ENCODE measurements at regions not wholly inside any gene's neighbourhood (a gene's known extent, or its start where the extent isn't known, plus 50 kb on each side); places are given as distances from the start of the nearest gene placed in this dataset.
A peak's percentile ranks its signal among the peaks of the same experiment; 100 is the strongest.

DNA sequence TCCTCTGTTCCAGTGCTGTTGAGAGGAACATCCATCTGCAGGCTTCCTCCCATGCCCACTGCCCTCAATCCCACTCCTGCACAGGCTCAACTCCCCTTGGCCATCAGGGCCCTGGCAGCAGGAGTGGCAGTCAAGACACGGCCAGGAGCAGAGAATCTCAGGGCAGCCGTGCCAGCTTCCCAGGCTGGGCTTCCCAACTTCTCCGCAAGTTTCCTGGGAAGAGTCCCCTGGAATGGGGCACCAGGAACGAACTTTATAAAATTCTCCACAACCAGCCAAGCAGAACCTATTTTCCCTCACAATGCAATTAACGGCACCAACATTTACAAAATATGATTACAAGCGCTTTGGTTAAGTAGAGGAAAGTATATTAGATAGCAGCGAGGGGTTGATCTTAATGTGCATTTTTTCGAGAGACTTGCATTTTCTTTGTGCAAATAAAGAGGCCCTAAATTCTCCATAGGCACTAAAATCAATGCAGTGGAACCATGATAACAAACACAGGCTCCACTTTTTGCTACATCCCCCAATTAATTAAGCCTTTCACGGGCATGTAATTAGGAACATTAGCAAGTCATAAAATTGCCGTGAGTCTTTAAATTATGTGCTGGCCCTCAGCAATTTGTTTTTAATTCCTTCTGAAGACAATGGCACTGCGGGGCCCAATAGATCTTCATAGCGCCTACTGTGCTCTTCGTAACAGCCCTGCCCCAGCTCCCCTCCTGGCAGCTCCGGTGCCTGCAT is 99.9 kb upstream of the LHX1 start:
- Histone ChIP-seq H3K27me3 (ENCODE audit: control insufficient read depth in 1 of 2, insufficient read depth in 2 of 2, low read length in 1 of 2) (no peaks in the 10 kb centered on the region), H3K4me1 (ENCODE audit: control insufficient read depth in 1 of 2, insufficient read depth in 2 of 2, low read length in 2 of 2) (no peaks in the 10 kb centered on the region), H3K9me3 (ENCODE audit: control insufficient read depth, low read length) (no peaks in the 10 kb centered on the region), H3K36me3 (ENCODE audit: control insufficient read depth in 1 of 2, insufficient read depth in 2 of 2, low read length in 1 of 2) (no peaks in the 10 kb centered on the region), H3K4me3 (ENCODE audit: low read length in 2 of 2) (no peak overlapping the region), H3K27ac (ENCODE audit: low read depth in 1 of 2, low read length in 2 of 2) (no peak overlapping the region)
- intact Hi-C loops (cut with DNase I) = no loop called here
- no peak for ATAC-seq (ENCODE audit: low FRiP score)
- DNase-seq = peak in 1 of 2 donors; percentile 20
- WGBS, 2 donors = 40 to 43% methylated on average over 14 of the region's 14 CpGs

DNA sequence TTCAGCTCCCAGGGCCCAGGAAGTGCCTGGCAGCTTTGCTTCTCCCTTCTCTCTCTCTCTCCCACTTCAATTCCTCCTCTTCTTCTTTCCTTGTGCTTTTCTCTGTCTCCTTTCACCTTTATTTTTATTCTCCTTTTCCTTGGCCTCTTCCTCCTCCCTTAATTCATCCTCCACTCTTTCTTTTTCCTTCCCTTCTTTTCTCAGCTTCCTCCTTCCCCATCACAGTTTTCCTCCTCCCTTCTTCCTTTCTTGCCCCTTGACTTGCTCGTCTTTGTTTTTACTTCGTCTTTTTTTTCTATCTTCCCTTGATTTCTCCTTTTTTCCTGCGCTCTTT is 99.4 kb upstream of the LHX1 start:
- Histone ChIP-seq H3K27me3 (ENCODE audit: control insufficient read depth in 1 of 2, insufficient read depth in 2 of 2, low read length in 1 of 2) (no peaks in the 10 kb centered on the region), H3K9me3 (ENCODE audit: control insufficient read depth, low read length) (no peaks in the 10 kb centered on the region), H3K4me3 (ENCODE audit: low read length in 2 of 2) (no peak overlapping the region), H3K4me1 (ENCODE audit: control insufficient read depth in 1 of 2, insufficient read depth in 2 of 2, low read length in 2 of 2) (no peaks in the 10 kb centered on the region), H3K36me3 (ENCODE audit: control insufficient read depth in 1 of 2, insufficient read depth in 2 of 2, low read length in 1 of 2) (no peaks in the 10 kb centered on the region), H3K27ac (ENCODE audit: low read depth in 1 of 2, low read length in 2 of 2) (no peak overlapping the region)
- intact Hi-C loops (cut with DNase I) = no loop called here
- DNase-seq (no peak), ATAC-seq (ENCODE audit: low FRiP score) (no peak)
- WGBS, 2 donors = 58 to 59% methylated on average over 3 of the region's 3 CpGs

DNA sequence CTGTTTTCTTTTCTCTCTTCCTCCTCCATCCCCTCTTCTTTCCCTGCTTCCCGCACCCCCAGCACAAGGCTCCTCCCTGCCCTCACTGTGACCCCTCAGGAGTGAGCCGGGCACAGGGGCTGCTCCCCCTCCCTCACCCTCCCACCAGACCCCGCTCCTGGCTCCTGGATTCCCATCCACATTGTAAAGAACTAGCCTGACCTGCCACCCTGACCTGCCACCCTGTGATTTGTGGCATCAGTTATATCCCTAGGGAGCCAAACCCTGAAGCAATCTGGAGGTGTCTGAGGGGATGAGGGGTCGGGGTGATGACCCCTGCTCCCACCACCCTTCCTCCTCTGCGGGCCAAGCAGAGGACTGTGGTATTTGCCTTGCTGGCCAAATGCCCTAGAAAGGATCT is 98.0 kb upstream of the LHX1 start:
- DNase-seq (peak in 1 of 2 donors; percentile 51), ATAC-seq (ENCODE audit: low FRiP score) (no peak)
- Histone ChIP-seq H3K4me3 (ENCODE audit: low read length in 2 of 2) (no peak overlapping the region), H3K9me3 (ENCODE audit: control insufficient read depth, low read length) (no peaks in the 10 kb centered on the region), H3K27ac (ENCODE audit: low read depth in 1 of 2, low read length in 2 of 2) (no peak overlapping the region), H3K36me3 (ENCODE audit: control insufficient read depth in 1 of 2, insufficient read depth in 2 of 2, low read length in 1 of 2) (no peaks in the 10 kb centered on the region), H3K4me1 (ENCODE audit: control insufficient read depth in 1 of 2, insufficient read depth in 2 of 2, low read length in 2 of 2) (no peaks in the 10 kb centered on the region), H3K27me3 (ENCODE audit: control insufficient read depth in 1 of 2, insufficient read depth in 2 of 2, low read length in 1 of 2) (no peaks in the 10 kb centered on the region)
- WGBS, 2 donors = 23 to 26% methylated on average over 5 of the region's 5 CpGs
- intact Hi-C loops (cut with DNase I) = no loop called here

DNA sequence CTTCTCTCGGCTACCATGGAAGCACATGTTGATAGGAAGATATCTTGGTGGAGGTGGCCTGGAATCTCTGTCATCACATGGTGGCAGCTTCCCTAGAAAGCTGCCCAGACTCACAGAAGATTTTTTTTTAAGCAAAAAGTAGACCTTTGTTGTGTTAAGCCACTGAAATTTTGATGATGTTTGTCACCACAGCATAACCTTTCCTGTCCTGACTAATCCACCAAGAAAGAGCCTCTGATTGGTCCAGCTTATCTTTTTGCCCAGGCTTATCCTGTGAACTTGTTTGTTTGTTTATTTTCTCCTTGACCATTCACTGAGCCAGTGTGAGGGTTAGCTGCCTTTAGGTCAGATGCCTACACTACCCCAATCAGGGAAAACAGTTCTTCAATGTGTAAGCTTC is 96.5 kb upstream of the LHX1 start:
- DNase-seq = no peak
- no peak overlapping the region for H3K27ac ChIP-seq (ENCODE audit: low read depth in 1 of 2, low read length in 2 of 2)
- ATAC-seq (ENCODE audit: low FRiP score) = no peak
- no peaks in the 10 kb centered on the region for H3K36me3 ChIP-seq (ENCODE audit: control insufficient read depth in 1 of 2, insufficient read depth in 2 of 2, low read length in 1 of 2)
- H3K27me3 ChIP-seq (ENCODE audit: control insufficient read depth in 1 of 2, insufficient read depth in 2 of 2, low read length in 1 of 2) = no peaks in the 10 kb centered on the region
- H3K4me1 ChIP-seq (ENCODE audit: control insufficient read depth in 1 of 2, insufficient read depth in 2 of 2, low read length in 2 of 2) = no peaks in the 10 kb centered on the region
- H3K9me3 ChIP-seq (ENCODE audit: control insufficient read depth, low read length) = no peaks in the 10 kb centered on the region
- intact Hi-C loops (cut with DNase I) = no loop called here
- H3K4me3 ChIP-seq (ENCODE audit: low read length in 2 of 2) = no peak overlapping the region
- 92% methylated on average over 1 of the region's 1 CpG for WGBS, 2 donors

DNA sequence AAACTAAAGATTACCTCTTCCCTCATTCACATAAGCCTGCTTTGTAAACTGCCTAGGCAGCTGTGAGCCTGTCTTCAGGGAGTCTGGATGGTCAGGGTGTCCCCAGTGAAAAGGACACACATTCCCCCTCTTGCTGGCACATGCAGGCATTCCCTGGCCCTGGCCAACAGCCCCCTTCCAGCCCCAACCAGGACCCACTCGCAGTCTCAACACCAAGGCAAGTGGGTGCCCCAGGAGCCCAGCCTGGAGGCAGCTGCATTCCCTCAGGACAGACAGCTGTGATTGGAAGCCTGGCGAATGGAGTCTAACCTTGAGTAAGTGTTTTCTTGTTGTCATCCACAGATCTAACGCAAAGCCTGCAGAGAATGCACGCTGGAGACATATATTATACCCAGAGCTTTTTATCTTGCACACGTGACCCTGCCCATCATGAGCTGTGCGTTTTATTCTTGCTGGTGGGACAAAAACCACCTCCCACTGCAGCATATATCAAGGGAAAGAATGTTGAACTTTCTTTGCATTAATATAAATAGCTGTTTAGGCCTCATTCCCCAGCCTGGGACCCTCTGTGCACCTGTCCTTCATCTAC is 95.0 kb upstream of the LHX1 start:
- H3K36me3 ChIP-seq (ENCODE audit: control insufficient read depth in 1 of 2, insufficient read depth in 2 of 2, low read length in 1 of 2) = no peaks in the 10 kb centered on the region
- WGBS, 2 donors = 35 to 37% methylated on average over 6 of the region's 6 CpGs
- intact Hi-C loops (cut with DNase I) = no loop called here
- H3K4me3 ChIP-seq (ENCODE audit: low read length in 2 of 2) = no peak overlapping the region
- H3K9me3 ChIP-seq (ENCODE audit: control insufficient read depth, low read length) = no peaks in the 10 kb centered on the region
- DNase-seq (peak in 1 of 2 donors; percentile 55), ATAC-seq (ENCODE audit: low FRiP score) (no peak)
- H3K4me1 ChIP-seq (ENCODE audit: control insufficient read depth in 1 of 2, insufficient read depth in 2 of 2, low read length in 2 of 2) = no peaks in the 10 kb centered on the region
- H3K27me3 ChIP-seq (ENCODE audit: control insufficient read depth in 1 of 2, insufficient read depth in 2 of 2, low read length in 1 of 2) = no peaks in the 10 kb centered on the region
- no peak overlapping the region for H3K27ac ChIP-seq (ENCODE audit: low read depth in 1 of 2, low read length in 2 of 2)

DNA sequence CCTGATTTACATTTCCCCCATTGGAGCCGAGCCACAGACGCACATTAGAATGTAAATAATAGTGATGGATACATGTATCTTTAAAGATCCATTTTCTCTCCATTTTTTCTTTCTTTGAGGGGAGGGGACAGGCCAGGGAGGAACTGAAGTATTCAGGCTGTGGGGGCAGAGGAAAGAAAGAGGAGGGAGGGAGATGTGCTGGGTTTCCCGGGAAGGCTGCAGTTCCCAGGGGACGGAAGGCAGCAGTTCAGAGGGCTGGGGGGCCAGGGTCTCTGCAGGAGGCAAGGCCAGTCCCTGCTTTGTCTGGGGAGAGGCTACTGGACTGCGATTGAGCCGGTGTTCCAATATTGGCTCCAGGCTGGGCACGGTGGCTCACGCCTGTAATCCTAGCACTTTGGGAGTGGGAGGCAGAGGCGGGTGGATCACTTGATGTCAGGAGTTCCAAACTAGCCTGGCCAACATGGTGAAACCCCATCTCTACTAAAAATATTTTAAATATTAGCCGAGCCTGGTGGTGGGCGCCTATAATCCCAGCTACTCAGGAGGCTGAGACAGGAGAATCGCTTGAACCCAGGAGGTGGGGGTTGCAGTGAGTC is 94.2 kb upstream of the LHX1 start:
- intact Hi-C loops (cut with DNase I) = no loop called here
- Histone ChIP-seq H3K27me3 (ENCODE audit: control insufficient read depth in 1 of 2, insufficient read depth in 2 of 2, low read length in 1 of 2) (no peaks in the 10 kb centered on the region), H3K27ac (ENCODE audit: low read depth in 1 of 2, low read length in 2 of 2) (no peak overlapping the region), H3K4me3 (ENCODE audit: low read length in 2 of 2) (no peak overlapping the region), H3K9me3 (ENCODE audit: control insufficient read depth, low read length) (no peaks in the 10 kb centered on the region), H3K4me1 (ENCODE audit: control insufficient read depth in 1 of 2, insufficient read depth in 2 of 2, low read length in 2 of 2) (no peaks in the 10 kb centered on the region), H3K36me3 (ENCODE audit: control insufficient read depth in 1 of 2, insufficient read depth in 2 of 2, low read length in 1 of 2) (no peaks in the 10 kb centered on the region)
- peak in 1 of 2 donors; percentile 47 for DNase-seq
- 45 to 49% methylated on average over 12 of the region's 12 CpGs for WGBS, 2 donors
- ATAC-seq (ENCODE audit: low FRiP score) = no peak

DNA sequence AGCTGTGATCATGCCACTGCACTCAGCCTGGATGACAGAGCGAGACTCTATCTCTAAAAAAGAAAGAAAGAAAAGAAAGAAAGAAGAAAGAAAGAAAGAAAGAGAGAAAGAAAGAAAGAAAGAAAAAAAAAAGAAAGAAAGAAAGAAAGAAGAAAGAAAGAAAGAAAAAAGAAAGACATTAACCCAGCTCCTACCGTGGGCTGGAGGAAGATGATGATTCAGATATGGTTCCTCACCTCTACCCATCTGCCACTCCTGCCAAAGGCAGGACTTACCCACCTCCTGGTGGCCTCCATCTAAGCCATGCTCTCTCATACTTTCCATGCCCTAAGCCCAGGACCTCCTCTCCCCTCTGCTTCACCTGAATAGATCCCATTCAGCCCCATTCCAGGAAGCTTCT is 93.3 kb upstream of the LHX1 start:
- DNase-seq = no peak
- ATAC-seq (ENCODE audit: low FRiP score) = no peak
- no peaks in the 10 kb centered on the region for H3K27me3 ChIP-seq (ENCODE audit: control insufficient read depth in 1 of 2, insufficient read depth in 2 of 2, low read length in 1 of 2)
- H3K9me3 ChIP-seq (ENCODE audit: control insufficient read depth, low read length) = no peaks in the 10 kb centered on the region
- H3K27ac ChIP-seq (ENCODE audit: low read depth in 1 of 2, low read length in 2 of 2) = no peak overlapping the region
- no peaks in the 10 kb centered on the region for H3K4me1 ChIP-seq (ENCODE audit: control insufficient read depth in 1 of 2, insufficient read depth in 2 of 2, low read length in 2 of 2)
- WGBS, 2 donors = 81 to 100% methylated on average over 2 of the region's 2 CpGs
- H3K36me3 ChIP-seq (ENCODE audit: control insufficient read depth in 1 of 2, insufficient read depth in 2 of 2, low read length in 1 of 2) = no peaks in the 10 kb centered on the region
- intact Hi-C loops (cut with DNase I) = no loop called here
- H3K4me3 ChIP-seq (ENCODE audit: low read length in 2 of 2) = no peak overlapping the region

DNA sequence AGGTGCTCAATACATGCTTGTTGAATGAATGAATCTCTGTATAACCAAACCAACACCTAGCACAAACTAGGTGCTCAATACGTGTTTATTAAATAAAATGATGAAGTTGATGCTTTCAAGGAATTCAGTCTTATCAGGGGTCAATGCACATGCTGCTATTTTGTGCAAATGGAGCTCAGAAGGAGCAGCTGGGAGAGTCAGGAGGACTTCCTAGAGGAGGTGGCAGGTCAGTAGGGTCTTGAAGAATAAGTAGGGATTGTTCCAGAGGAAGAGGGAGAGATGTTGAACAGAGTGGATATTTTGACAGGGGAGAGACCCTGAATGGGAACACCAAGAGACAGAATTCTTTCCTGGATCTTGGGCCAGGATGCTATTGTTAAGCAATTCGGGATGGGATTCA is 92.7 kb upstream of the LHX1 start:
- Histone ChIP-seq H3K9me3 (ENCODE audit: control insufficient read depth, low read length) (no peaks in the 10 kb centered on the region), H3K27ac (ENCODE audit: low read depth in 1 of 2, low read length in 2 of 2) (no peak overlapping the region), H3K4me3 (ENCODE audit: low read length in 2 of 2) (no peak overlapping the region), H3K27me3 (ENCODE audit: control insufficient read depth in 1 of 2, insufficient read depth in 2 of 2, low read length in 1 of 2) (no peaks in the 10 kb centered on the region), H3K4me1 (ENCODE audit: control insufficient read depth in 1 of 2, insufficient read depth in 2 of 2, low read length in 2 of 2) (no peaks in the 10 kb centered on the region), H3K36me3 (ENCODE audit: control insufficient read depth in 1 of 2, insufficient read depth in 2 of 2, low read length in 1 of 2) (no peaks in the 10 kb centered on the region)
- DNase-seq = no peak
- 76 to 87% methylated on average over 2 of the region's 2 CpGs for WGBS, 2 donors
- intact Hi-C loops (cut with DNase I) = no loop called here
- ATAC-seq (ENCODE audit: low FRiP score) = no peak

DNA sequence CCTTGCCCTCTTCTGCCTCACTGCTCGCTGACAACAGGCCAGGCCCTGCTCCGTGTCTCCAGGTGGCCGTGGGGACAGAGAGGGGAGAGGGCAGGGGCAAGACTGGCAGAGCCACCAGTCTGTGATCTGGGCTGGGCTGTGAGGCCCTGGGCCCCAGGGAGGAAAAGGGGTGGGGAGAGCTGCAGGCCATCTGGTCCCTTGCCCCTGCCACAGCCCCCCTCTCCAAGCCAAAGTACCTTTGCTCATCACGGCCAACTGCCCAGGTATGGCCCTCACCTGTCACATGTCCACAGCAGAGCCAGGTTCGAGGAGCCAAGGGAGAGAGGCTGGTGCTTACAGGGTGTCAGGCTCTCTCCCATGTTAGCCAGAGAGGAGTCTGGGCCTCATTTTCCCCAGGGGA is 91.4 kb upstream of the LHX1 start:
- Histone ChIP-seq H3K27me3 (ENCODE audit: control insufficient read depth in 1 of 2, insufficient read depth in 2 of 2, low read length in 1 of 2) (no peaks in the 10 kb centered on the region), H3K36me3 (ENCODE audit: control insufficient read depth in 1 of 2, insufficient read depth in 2 of 2, low read length in 1 of 2) (no peaks in the 10 kb centered on the region), H3K4me3 (ENCODE audit: low read length in 2 of 2) (no peak overlapping the region), H3K9me3 (ENCODE audit: control insufficient read depth, low read length) (no peaks in the 10 kb centered on the region), H3K4me1 (ENCODE audit: control insufficient read depth in 1 of 2, insufficient read depth in 2 of 2, low read length in 2 of 2) (no peaks in the 10 kb centered on the region), H3K27ac (ENCODE audit: low read depth in 1 of 2, low read length in 2 of 2) (no peak overlapping the region)
- intact Hi-C loops (cut with DNase I) = no loop called here
- DNase-seq = peak in 1 of 2 donors; percentile 43
- WGBS, 2 donors = 67 to 73% methylated on average over 5 of the region's 5 CpGs
- ATAC-seq (ENCODE audit: low FRiP score) = no peak
